HuH-7.5 (cell line): ENCODE measurements at regions not wholly inside any gene's neighbourhood (a gene's known extent, or its start where the extent isn't known, plus 50 kb on each side); places are given as distances from the start of the nearest gene placed in this dataset.

Experiments
- DNase-seq: peaks from one replicate; pipeline ENCODE4 v3.0.0; 2011; ENCODE audit warnings: low spot score

DNA sequence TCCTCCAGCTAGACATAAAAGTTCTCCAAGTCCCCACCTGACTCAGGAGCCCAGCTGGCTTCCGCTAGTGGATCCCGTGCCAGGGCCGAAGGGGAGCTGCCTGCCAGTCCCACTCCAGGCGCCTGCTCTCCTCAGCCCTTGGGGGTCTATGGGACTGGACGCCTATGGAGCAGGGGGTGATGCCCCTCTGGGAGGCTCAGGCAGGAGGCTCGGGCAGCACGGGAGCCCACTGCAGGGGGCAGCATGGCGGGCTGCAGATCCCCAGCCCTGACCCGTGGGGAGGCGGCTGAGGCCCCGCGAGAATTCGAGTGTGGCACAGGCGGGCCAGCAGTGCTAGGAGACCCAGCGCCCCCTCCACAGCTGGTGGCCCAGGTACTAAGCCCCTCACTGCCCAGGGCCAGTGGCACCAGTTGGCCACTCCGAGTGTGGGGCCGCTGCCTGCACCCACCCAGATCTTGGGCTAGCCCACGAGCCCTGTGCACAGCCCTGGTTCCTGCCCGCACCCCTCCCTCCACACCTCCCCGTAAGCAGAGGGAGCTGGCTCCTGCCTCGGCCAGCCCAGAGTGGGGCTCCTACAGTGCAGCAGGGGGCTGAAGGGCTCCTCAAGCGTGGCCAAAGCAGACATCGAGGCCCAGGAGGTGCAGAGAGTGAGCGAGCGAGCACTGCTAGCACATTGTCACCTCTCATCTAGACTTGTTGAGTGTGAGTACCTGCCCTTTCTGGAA lies 221.3 kb upstream of the NSMCE3 start:
- no peak for DNase-seq

GRCh38 chr15:29480949-29481348 lies 211.3 kb upstream of the NSMCE3 start:
- DNase-seq, result no peak

- no peak for DNase-seq
Measured at GRCh38 chr15:29480278-29480677, 210.7 kb upstream of the NSMCE3 start.

DNA sequence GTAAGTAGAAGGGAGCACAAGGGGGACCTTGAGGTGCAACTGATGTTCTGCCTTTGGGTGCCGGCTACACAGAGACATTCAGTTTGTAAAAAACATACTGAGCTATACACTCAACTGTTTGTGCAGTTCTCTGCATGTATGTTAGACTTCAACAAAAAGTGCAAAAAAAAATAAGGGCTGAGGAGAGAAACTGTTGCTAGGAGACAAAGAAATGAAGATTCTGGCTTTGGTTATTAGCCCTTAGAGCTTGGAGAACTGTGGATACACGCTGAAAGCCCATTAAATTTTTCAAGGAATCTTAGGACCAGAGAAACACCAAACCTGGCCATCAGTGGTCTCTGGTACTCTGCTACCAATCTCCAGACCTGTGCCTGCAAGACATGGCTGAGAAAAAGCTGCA lies 207.6 kb upstream of the NSMCE3 start:
- no peak for DNase-seq

- DNase-seq, result no peak
Measured at GRCh38 chr15:29476503-29477080, 207.0 kb upstream of the NSMCE3 start.

- no peak for DNase-seq
Measured at GRCh38 chr15:29475096-29475495, 205.5 kb upstream of the NSMCE3 start.

GRCh38 chr15:29473621-29474105 lies 204.0 kb upstream of the NSMCE3 start:
- DNase-seq, result no peak

GRCh38 chr15:29472901-29473445 lies 203.4 kb upstream of the NSMCE3 start:
- DNase-seq, result no peak

- no peak for DNase-seq
Measured at GRCh38 chr15:29471757-29472156, 202.1 kb upstream of the NSMCE3 start.

DNA sequence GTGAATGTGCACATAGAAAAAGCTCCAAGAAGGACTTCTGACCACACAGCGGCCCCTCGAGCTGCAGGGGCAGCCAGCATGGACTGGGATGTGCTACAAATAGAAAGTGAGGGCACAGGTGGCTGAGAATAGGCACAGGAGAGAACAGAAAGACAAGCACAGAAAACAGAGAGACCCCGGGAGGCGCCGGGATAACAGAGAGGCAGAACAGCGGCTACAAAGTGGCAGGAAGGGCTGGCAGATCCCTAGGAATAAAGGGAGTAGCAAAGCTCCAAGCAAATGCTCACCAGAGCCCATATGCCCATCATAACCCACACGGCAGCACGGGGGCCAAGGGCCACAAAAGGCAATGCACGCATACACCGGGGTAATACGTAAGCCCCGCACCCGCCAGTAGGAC lies 201.7 kb upstream of the NSMCE3 start:
- no peak for DNase-seq

DNA sequence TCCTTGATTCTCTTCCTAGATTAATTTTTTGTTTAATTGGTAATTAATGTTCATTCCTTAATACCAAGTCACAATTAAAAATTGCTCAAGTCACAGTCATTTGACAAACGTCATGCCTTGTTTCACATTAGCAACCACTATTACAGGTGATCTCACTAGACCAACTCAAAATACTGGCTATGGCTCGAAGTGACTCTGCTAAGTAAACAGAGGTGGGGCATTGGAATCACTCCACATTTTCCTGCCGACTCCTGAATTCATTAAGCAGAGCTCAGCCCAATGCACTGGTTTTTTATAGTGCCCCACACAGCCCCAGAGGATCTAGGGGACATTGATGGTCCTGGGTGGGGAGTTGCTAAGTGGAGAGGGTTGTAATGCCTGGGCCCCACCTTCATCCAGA lies 201.2 kb upstream of the NSMCE3 start:
- no peak for DNase-seq

- DNase-seq, result no peak
Measured at GRCh38 chr15:29470311-29470710, 200.7 kb upstream of the NSMCE3 start.

- DNase-seq, result no peak
Measured at GRCh38 chr15:29468899-29469298, 199.3 kb upstream of the NSMCE3 start.

- DNase-seq, result no peak
Measured at GRCh38 chr15:29467091-29467490, 197.5 kb upstream of the NSMCE3 start.

- no peak for DNase-seq
Measured at GRCh38 chr15:29466292-29466691, 196.7 kb upstream of the NSMCE3 start.

DNA sequence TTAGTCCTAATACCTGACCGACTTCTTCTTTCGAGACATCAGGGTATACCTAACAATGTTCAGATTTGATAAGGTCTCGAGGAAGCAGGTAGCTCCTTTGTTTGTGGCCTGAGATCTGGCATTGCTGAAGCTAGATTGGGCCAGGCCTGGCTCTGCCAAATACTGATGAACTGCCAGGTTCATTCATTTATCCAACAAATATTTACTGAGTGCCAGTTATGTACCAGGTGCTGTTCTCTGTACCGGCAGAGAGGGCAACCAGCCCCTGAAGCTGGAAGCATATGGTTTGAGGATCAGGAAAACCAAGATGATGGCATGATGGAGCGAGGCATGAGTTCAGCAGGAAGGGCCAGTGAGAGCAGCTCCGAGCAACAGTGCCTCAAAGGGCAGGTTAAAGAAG lies 196.2 kb upstream of the NSMCE3 start:
- DNase-seq, result no peak

DNA sequence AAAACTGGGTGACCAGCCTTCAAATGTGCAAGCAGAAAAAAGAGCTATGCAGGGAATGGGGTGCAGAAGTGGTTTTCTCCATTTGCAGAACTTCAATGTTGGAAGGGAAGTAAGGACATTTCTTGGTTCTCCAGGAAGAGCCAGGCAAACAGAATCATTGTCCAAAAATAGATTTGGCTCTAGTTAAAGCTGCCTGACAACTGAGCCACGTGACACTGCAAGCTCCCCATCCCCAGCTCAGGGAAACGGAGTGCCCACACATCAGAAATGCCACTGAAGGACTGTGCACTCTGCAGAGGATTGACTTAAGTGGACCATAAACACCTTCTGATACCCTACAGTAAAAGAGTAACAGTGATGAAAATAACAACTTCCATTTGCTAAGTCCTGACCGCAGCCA lies 195.6 kb upstream of the NSMCE3 start:
- no peak for DNase-seq

DNA sequence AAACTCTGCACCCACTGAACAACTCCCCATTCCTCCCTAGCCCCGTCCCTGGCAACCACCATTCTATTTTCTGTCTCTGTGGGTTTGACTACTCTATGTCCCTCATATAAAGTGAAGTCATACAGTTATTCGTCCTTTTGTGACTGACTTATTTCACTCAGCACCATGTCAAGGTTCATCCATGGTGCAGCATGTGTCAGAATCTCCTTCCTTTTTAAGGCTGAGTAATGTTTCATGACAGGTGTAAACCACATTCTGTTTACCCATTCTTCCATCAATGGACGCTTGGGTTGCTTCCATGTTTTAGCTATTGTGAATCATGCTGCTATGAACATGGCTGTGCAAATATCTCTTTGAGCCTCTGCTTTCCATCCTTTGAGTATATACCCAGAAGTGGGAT lies 192.3 kb upstream of the NSMCE3 start:
- DNase-seq, result no peak

- no peak for DNase-seq
Measured at GRCh38 chr15:29458361-29458760, 188.7 kb upstream of the NSMCE3 start.

- no peak for DNase-seq
Measured at GRCh38 chr15:29457729-29458128, 188.1 kb upstream of the NSMCE3 start.

DNA sequence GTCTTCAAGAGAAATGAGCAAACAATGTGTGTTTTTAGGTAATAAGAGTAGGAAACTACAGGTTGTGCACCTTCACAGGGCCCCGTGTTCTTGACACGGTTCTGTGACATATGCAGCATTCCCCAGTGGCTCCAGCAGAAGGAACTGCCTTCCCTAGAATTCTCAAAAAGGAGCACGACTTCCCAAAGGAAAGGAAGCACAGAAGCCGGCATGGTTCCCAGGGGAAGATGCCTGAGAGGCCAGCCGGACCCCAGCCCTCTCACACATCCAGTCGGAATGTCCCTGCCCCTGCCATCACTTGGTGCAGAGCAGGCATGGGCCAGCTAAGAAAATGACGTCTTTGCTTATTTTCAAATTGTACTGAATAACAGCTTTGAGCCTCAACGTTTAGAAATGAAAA lies 187.3 kb upstream of the NSMCE3 start:
- DNase-seq, result no peak

DNA sequence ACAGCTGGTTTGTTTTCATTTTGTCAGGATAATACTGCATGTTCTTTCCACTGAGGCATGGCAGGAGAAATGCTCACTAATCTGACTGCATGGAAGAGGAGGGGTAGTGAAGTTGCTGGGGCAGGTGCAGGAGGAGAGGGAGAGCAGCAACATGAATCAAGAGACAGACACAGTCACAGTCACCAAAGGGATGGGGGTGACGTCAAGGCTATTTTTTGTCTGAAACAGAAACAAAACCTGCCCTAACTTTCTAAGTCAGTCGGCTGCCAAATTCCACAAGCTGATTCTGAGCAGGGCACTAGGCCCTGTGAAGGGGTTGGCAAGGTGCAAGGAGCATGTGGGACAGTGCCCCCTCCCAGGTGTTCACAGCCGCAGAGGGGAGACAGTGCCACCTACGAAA lies 186.6 kb upstream of the NSMCE3 start:
- no peak for DNase-seq

DNA sequence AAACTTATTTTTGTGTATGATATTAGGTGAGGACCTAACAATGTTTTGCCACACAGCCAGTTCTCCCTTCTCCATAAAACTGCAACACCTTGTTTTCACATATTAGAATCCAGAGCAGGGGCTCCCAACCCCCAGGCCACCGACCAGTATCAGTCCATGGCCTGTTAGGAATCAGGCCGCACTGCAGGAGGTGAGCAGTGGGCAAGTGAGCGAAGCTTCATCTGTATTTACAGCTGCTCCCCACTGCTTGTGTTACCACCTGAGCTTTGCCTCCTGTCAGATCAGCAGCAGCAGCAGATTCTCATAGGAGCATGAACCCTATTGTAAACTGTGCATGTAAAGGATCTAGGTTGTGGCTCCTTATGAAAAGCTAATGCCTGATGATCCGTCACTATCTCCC lies 185.9 kb upstream of the NSMCE3 start:
- DNase-seq, result no peak

DNA sequence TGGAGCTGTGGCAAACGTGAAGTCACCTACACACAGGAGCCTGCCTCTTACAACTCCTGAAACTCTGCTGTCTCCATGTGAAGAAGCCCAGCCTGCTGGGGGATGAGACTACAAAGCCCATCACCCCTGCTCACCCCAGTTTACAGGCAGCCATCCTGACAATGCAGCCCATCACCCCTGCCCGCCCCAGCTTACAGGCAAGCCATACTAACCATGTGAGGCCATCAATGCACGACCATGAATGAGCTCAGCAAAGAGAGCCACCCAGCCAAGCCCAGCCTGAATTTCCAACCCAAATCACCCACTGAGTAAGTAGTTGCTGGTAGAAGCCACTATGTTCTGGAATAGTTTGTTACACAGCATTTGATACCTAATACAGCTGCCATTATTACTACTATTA lies 185.4 kb upstream of the NSMCE3 start:
- no peak for DNase-seq
